ENCODE measurements at regions not wholly inside any gene's neighbourhood (a gene's known extent, or its start where the extent isn't known, plus 50 kb on each side); places are given as distances from the start of the nearest gene placed in this dataset.

GRCh38 chr9:134509281-134509680, 132.3 kb upstream of the COL5A1 start:
- FAIRE-seq (no peak), DNase-seq (ENCODE audit: low read depth in 1 of 2, low spot score in 2 of 2) (no peak)
- Histone ChIP-seq H3K23ac (ENCODE audit: insufficient read length) (no peak overlapping the region), H3K4me2 (ENCODE audit: insufficient read depth in 1 of 2, low read depth in 2 of 2, low read length in 2 of 2) (no peak overlapping the region), H3K79me1 (ENCODE audit: low read depth, low read length) (no peaks in the 10 kb centered on the region), H4K8ac (ENCODE audit: extremely low read depth, insufficient read depth, low read length) (no peak overlapping the region), H3K36me3 (ENCODE audit: control insufficient read depth in 2 of 4, insufficient read depth in 4 of 4, low read length in 3 of 4) (no peaks in the 10 kb centered on the region), H2AK5ac (ENCODE audit: low read depth, low read length) (no peak overlapping the region), H3K14ac (ENCODE audit: insufficient read length) (no peak overlapping the region), H3K4ac (replicated peaks; ENCODE audit: insufficient read length, low read depth, low read length) (no peak overlapping the region), H2BK20ac (ENCODE audit: low read length) (no peak overlapping the region), H4K20me1 (replicated peaks in 1 of 2; ENCODE audit: control insufficient read depth in 1 of 2, insufficient read depth in 2 of 2, low read length in 2 of 2) (no peaks in the 10 kb centered on the region), H3K4me1 (replicated peaks in 1 of 4; ENCODE audit: control insufficient read depth in 3 of 4, insufficient read depth in 4 of 4, low read length in 3 of 4) (no peaks in the 10 kb centered on the region), H2BK15ac (ENCODE audit: low read length) (no peak overlapping the region), H3K27me3 (replicated peaks in 1 of 4; ENCODE audit: control insufficient read depth in 3 of 4, extremely low read depth in 1 of 4, insufficient read depth in 3 of 4, low read length in 3 of 4) (no peaks in the 10 kb centered on the region), H3K9ac (replicated peaks in 1 of 4; ENCODE audit: extremely low read depth in 1 of 4, low read depth in 3 of 4, low read length in 3 of 4) (no peak overlapping the region), H3K27ac (ENCODE audit: low read depth, low read length) (no peak overlapping the region), H2AFZ (ENCODE audit: low read length) (no peak overlapping the region), H3K9me3 (ENCODE audit: insufficient read depth in 2 of 2, low read depth in 1 of 2, low read length in 1 of 2) (peaks cover 0 to under 1% of the 10 kb centered on the region in 2 experiments; a peak in 1 of 4 replicates), H2BK120ac (replicated peaks; ENCODE audit: low read depth, low read length) (no peak overlapping the region), H3K79me2 (ENCODE audit: control insufficient read depth in 1 of 2, insufficient read depth in 2 of 2, low read length in 2 of 2) (no peaks in the 10 kb centered on the region), H3K56ac (replicated peaks; ENCODE audit: insufficient read length, low read depth, low read length) (no peak overlapping the region), H2BK12ac (ENCODE audit: low read depth, low read length) (no peak overlapping the region), H3K4me3 (ENCODE audit: extremely low read depth in 1 of 4, insufficient read depth in 2 of 4, low read depth in 3 of 4, low read length in 4 of 4) (no peak overlapping the region), H3K23me2 (ENCODE audit: low read depth, low read length) (no peaks in the 10 kb centered on the region), H4K5ac (ENCODE audit: insufficient read length, low read depth, low read length) (no peak overlapping the region), H3K18ac (ENCODE audit: extremely low read depth, low read length) (no peak overlapping the region), H2BK5ac (ENCODE audit: low read depth, low read length) (no peak overlapping the region), H4K91ac (replicated peaks; ENCODE audit: insufficient read length, low read length) (no peak overlapping the region)
- WGBS, 2 experiments (ENCODE audit: extremely low coverage in 1 of 2, insufficient coverage in 1 of 2, insufficient read length in 1 of 2, insufficient replicate concordance in 2 of 2, low coverage in 1 of 2, low lambda C conversion rate in 2 of 2, missing lambda C conversion rate in 1 of 2) = 95% methylated on average over 3 of the region's 3 CpGs; no CpG with 5 or more reads in 1 of the 2 experiments
- ChIA-PET POLR2A (ENCODE audit: partially characterized antibody) (no interaction called here), CTCF (ENCODE audit: partially characterized antibody) (interaction anchor here (0.6 kb wide), 1 partner anchor 342 kb away, joined by 3 read pairs; no protein-coding TSS in a partner anchor)
- TF ChIP-seq EGR1 (IDR thresholded peaks at IDR 0.05; ENCODE audit: borderline replicate concordance, low read depth, low read length) = no peak
- no peak for TF ChIP-seq MAFK (IDR thresholded peaks at IDR 0.05; ENCODE audit: low read depth, low read length)
- TF ChIP-seq, protein P1, sequence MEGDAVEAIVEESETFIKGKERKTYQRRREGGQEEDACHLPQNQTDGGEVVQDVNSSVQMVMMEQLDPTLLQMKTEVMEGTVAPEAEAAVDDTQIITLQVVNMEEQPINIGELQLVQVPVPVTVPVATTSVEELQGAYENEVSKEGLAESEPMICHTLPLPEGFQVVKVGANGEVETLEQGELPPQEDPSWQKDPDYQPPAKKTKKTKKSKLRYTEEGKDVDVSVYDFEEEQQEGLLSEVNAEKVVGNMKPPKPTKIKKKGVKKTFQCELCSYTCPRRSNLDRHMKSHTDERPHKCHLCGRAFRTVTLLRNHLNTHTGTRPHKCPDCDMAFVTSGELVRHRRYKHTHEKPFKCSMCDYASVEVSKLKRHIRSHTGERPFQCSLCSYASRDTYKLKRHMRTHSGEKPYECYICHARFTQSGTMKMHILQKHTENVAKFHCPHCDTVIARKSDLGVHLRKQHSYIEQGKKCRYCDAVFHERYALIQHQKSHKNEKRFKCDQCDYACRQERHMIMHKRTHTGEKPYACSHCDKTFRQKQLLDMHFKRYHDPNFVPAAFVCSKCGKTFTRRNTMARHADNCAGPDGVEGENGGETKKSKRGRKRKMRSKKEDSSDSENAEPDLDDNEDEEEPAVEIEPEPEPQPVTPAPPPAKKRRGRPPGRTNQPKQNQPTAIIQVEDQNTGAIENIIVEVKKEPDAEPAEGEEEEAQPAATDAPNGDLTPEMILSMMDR (IDR thresholded peaks at IDR 0.05; ENCODE audit: control extremely low read depth in 1 of 3, insufficient read depth in 1 of 3, low read depth in 1 of 3, low read length in 3 of 3) = no peak
- no peak for TF ChIP-seq TAF7 (optimal IDR thresholded peaks at IDR 0.05; ENCODE audit: borderline replicate concordance, low read depth, low read length)
- TF ChIP-seq SIRT6 (IDR thresholded peaks at IDR 0.05; ENCODE audit: low read length) = no peak
- TF ChIP-seq SUZ12 (IDR thresholded peaks at IDR 0.05; ENCODE audit: low read length) = no peak
- no peak for TF ChIP-seq KDM4A (IDR thresholded peaks at IDR 0.05; ENCODE audit: low read depth, low read length, severe bottlenecking)
- TF ChIP-seq PHF8 (conservative IDR thresholded peaks at IDR 0.05; ENCODE audit: low read depth, low read length) = no peak
- TF ChIP-seq POU5F1 (IDR thresholded peaks at IDR 0.05; ENCODE audit: low read depth, low read length) = no peak
- no peak for TF ChIP-seq JUN (IDR thresholded peaks at IDR 0.05; ENCODE audit: low read depth, low read length)
- TF ChIP-seq TCF12 (IDR thresholded peaks at IDR 0.05; ENCODE audit: low read depth, low read length) = no peak
- no peak for TF ChIP-seq NANOG (IDR thresholded peaks at IDR 0.05; ENCODE audit: insufficient read depth, low read depth, low read length, poor library complexity, severe bottlenecking)
